GM18499 (cell line): ENCODE measurements at regions not wholly inside any gene's neighbourhood (a gene's known extent, or its start where the extent isn't known, plus 50 kb on each side); places are given as distances from the start of the nearest gene placed in this dataset.

Experiments used
- ATAC-seq: cut with Tn5 transposase; IDR thresholded peaks from one replicate; pipeline ENCODE4 v1.9.1; 2021; ENCODE audit warnings: moderate number of reproducible peaks; ENCODE audit not compliant: insufficient read depth, unreplicated experiment

GRCh38 chr3:7881946-7882345 lies 619.7 kb upstream of the LMCD1 start:
- no peak for ATAC-seq

- no peak for ATAC-seq
Measured at GRCh38 chr3:7897655-7898054, 604.0 kb upstream of the LMCD1 start.

- no peak for ATAC-seq
Measured at GRCh38 chr3:7913283-7913682, 588.3 kb upstream of the LMCD1 start.

- ATAC-seq, result no peak
Measured at GRCh38 chr3:7915356-7915755, 586.3 kb upstream of the LMCD1 start.

- ATAC-seq, result no peak
Measured at GRCh38 chr3:7917443-7918151, 584.0 kb upstream of the LMCD1 start.

- ATAC-seq, result no peak
Measured at GRCh38 chr3:7920211-7920610, 581.4 kb upstream of the LMCD1 start.

GRCh38 chr3:7924228-7924627 lies 577.4 kb upstream of the LMCD1 start:
- no peak for ATAC-seq

- no peak for ATAC-seq
Measured at GRCh38 chr3:7927015-7927414, 574.6 kb upstream of the LMCD1 start.

- no peak for ATAC-seq
Measured at GRCh38 chr3:7927864-7928263, 573.8 kb upstream of the LMCD1 start.

- no peak for ATAC-seq
Measured at GRCh38 chr3:7929319-7929889, 572.2 kb upstream of the LMCD1 start.

- ATAC-seq, result no peak
Measured at GRCh38 chr3:7934362-7934761, 567.3 kb upstream of the LMCD1 start.

GRCh38 chr3:7947930-7948329 lies 553.7 kb upstream of the LMCD1 start:
- ATAC-seq, result no peak

- no peak for ATAC-seq
Measured at GRCh38 chr3:7950890-7951289, 550.7 kb upstream of the LMCD1 start.

- ATAC-seq, result no peak
Measured at GRCh38 chr3:7953449-7954014, 548.1 kb upstream of the LMCD1 start.

GRCh38 chr3:7957024-7957423 lies 544.6 kb upstream of the LMCD1 start:
- ATAC-seq, result no peak

GRCh38 chr3:7959094-7959493 lies 542.5 kb upstream of the LMCD1 start:
- ATAC-seq, result no peak

- ATAC-seq, result no peak
Measured at GRCh38 chr3:7960601-7961000, 541.0 kb upstream of the LMCD1 start.

GRCh38 chr3:7962301-7962700 lies 539.3 kb upstream of the LMCD1 start:
- no peak for ATAC-seq

GRCh38 chr3:7964899-7965298 lies 536.7 kb upstream of the LMCD1 start:
- no peak for ATAC-seq

GRCh38 chr3:7973006-7973405 lies 528.6 kb upstream of the LMCD1 start:
- ATAC-seq, result no peak

GRCh38 chr3:7977245-7978086 lies 524.2 kb upstream of the LMCD1 start:
- ATAC-seq, result no peak
